HepG2 (cell line): ENCODE measurements at regions not wholly inside any gene's neighbourhood (a gene's known extent, or its start where the extent isn't known, plus 50 kb on each side); places are given as distances from the start of the nearest gene placed in this dataset.

Experiments used
- ATAC-seq: fragments of 200-7000 bp; cut with Tn5 transposase; 3 replicates; pipeline ENCODE4 v1.9.1; 2020; ENCODE audit warnings: mild to moderate bottlenecking, moderate library complexity
- BruUV-seq: library from RNA; stranded (reverse); fragments of 400-500 nt; replicated peaks from 2 replicates; lab custom pipeline; 2021; lab: Mats Ljungman, UMichigan
- CTCF ChIA-PET: fragments of 300-600 bp; formaldehyde crosslinking; extraction: SDS; loops from one replicate; lab custom pipeline; 2021; ENCODE audit warnings: low total read pairs, inconsistent platforms, low intra/inter-chr PET ratio; lab: Yijun Ruan, JAX
- POLR2A ChIA-PET: fragments of 350-600 bp; sonication (Branson Sonifier 250); formaldehyde crosslinking; loops from one replicate; lab custom pipeline; 2020; ENCODE audit warnings: antibody characterized with exemption, inconsistent platforms; lab: Yijun Ruan, JAX
- DNase-seq: peaks from one replicate; pipeline ENCODE4 v3.0.0-alpha.2; 2015; ENCODE audit warnings: low spot score
- FAIRE-seq: peaks from 3 replicates; lab custom pipeline; 2011; peaks lifted over from hg19 to GRCh38; lab: Jason Lieb, UNC
- H2AFZ ChIP-seq: one replicate; pipeline ENCODE4 v1.6.1; 2011; ENCODE audit warnings: low read length, inconsistent platforms
- H3K27ac ChIP-seq: fragments of 300-600 bp; 3 replicates; pipeline ENCODE4 v1.8.0; 2011; ENCODE audit warnings: mixed run types, mild to moderate bottlenecking, mixed read lengths, low read length, inconsistent platforms; ENCODE audit not compliant: insufficient read depth; ENCODE audit errors: extremely low read length
- H3K27me3 ChIP-seq, 2 experiments: fragments of 200-600 bp in 1 of 2; 2 replicates in 1 of 2; 3 replicates in 1 of 2; pipeline versions ENCODE4 v1.6.0 to v1.8.0; 2011; ENCODE audit warnings: low read length in 2 of 2, mild to moderate bottlenecking in 2 of 2, moderate library complexity in 2 of 2, inconsistent platforms in 1 of 2; ENCODE audit not compliant: insufficient read depth in 2 of 2, control insufficient read depth in 1 of 2
- H3K36me3 ChIP-seq, 2 experiments: fragments of 200-600 bp in 1 of 2; replicated peaks in 1 of 2; 2 replicates in 1 of 2; 3 replicates in 1 of 2; pipeline versions ENCODE4 v1.5.1 to v1.8.0; 2011; ENCODE audit warnings: low read length in 2 of 2, inconsistent platforms in 1 of 2; ENCODE audit not compliant: insufficient read depth in 2 of 2, control insufficient read depth in 1 of 2
- H3K4me1 ChIP-seq: 2 replicates; pipeline ENCODE4 v1.5.1; 2012; ENCODE audit warnings: low read length, inconsistent platforms; ENCODE audit not compliant: insufficient read depth
- H3K4me2 ChIP-seq: 2 replicates; pipeline ENCODE4 v1.6.0; 2011; ENCODE audit warnings: low read depth, low read length, inconsistent platforms
- H3K4me3 ChIP-seq, 3 experiments: fragments of 200-600 bp in 1 of 3; sonication (generic), shearing (Covaris generic) in 1 of 3; replicated peaks in 1 of 3; 2 replicates each; pipeline ENCODE4 v1.5.1; 2011 to 2016; ENCODE audit warnings: low read length in 3 of 3, inconsistent platforms in 2 of 3, low read depth in 2 of 3, mild to moderate bottlenecking in 2 of 3, control low read depth in 1 of 3, mixed read lengths in 1 of 3; ENCODE audit not compliant: insufficient read depth in 1 of 3
- H3K79me2 ChIP-seq: one replicate; pipeline ENCODE4 v1.6.1; 2011; ENCODE audit warnings: low read length, inconsistent platforms; ENCODE audit not compliant: insufficient read depth
- H3K9ac ChIP-seq: 2 replicates; pipeline ENCODE4 v1.6.0; 2011; ENCODE audit warnings: mild to moderate bottlenecking, low read depth, low read length, inconsistent platforms; ENCODE audit not compliant: insufficient read depth
- H3K9me3 ChIP-seq: 2 replicates; pipeline ENCODE4 v1.5.1; 2012; ENCODE audit warnings: mild to moderate bottlenecking, low read length
- H4K20me1 ChIP-seq: 2 replicates; pipeline ENCODE4 v1.6.0; 2011; ENCODE audit warnings: inconsistent platforms, mild to moderate bottlenecking, low read length, moderate library complexity; ENCODE audit not compliant: insufficient read depth
- CAMTA2 ChIP-seq: sonication (generic); formaldehyde crosslinking; IDR thresholded peaks from 2 replicates; pipeline ENCODE4 v1.4.0; 2020; ENCODE audit warnings: mild to moderate bottlenecking, missing genetic modification reagents, borderline replicate concordance
- FOSL2 ChIP-seq: sonication (generic); formaldehyde crosslinking; IDR thresholded peaks from 2 replicates; pipeline ENCODE4 v1.4.0; 2020; ENCODE audit warnings: missing genetic modification reagents
- NBN ChIP-seq: fragments of 450-650 bp; conservative IDR thresholded peaks from 2 replicates; pipeline ENCODE4 v1.6.1; 2017
- RBFOX2 ChIP-seq: fragments of 200-400 bp; formaldehyde crosslinking; IDR thresholded peaks from 2 replicates; pipeline ENCODE4 v1.6.1; 2017; ENCODE audit warnings: low read depth, mild to moderate bottlenecking, low read length
- ZNF782 ChIP-seq: sonication (generic); formaldehyde crosslinking; IDR thresholded peaks from 2 replicates; pipeline ENCODE4 v1.4.0; 2020; ENCODE audit warnings: missing genetic modification reagents, mild to moderate bottlenecking, borderline replicate concordance
- ZNF792 ChIP-seq: IDR thresholded peaks from 2 replicates; pipeline ENCODE4 v1.6.1; 2016
- WGBS: methylation state at CpG from one replicate; pipeline ENCODE4 v1.1.6; 2017; ENCODE audit warnings: low lambda C conversion rate; 5-methylcytosine and 5-hydroxymethylcytosine counted together
- in situ Hi-C: cut with HindIII; loops from 2 replicates; pipeline ENCODE4 v1.10.0; 2017; ENCODE audit warnings: low pct_unique_long_range_greater_than_20kb; ENCODE audit not compliant: extremely low pct_ligation_motif_present
- intact Hi-C: fragments of 100-400 bp; cut with micrococcal nuclease; formaldehyde crosslinking; loops from one replicate; pipeline ENCODE4 v1.10.0; 2022; ENCODE audit not compliant: unreplicated experiment
- TF ChIP-seq, protein P1 (sequence below): IDR thresholded peaks from 2 replicates; pipeline ENCODE4 v1.6.1; 2016; ENCODE audit warnings: missing genetic modification reagents, missing compliant biosample characterization
- TF ChIP-seq, protein P2 (sequence below): sonication (generic); formaldehyde crosslinking; IDR thresholded peaks from 2 replicates; pipeline ENCODE4 v1.8.1; 2022; ENCODE audit warnings: mild to moderate bottlenecking, missing genetic modification reagents
- TF ChIP-seq, protein P3 (sequence below): sonication (generic); formaldehyde crosslinking; IDR thresholded peaks from 2 replicates; pipeline ENCODE4 v1.8.1; 2023; ENCODE audit warnings: mild to moderate bottlenecking, missing genetic modification reagents, borderline replicate concordance
- TF ChIP-seq, protein P4 (sequence below): sonication (generic); formaldehyde crosslinking; IDR thresholded peaks from 2 replicates; pipeline ENCODE4 v1.4.0; 2020; ENCODE audit warnings: missing genetic modification reagents, borderline replicate concordance
- TF ChIP-seq, protein P5 (sequence below): IDR thresholded peaks from 2 replicates; pipeline ENCODE4 v1.6.1; 2016; ENCODE audit warnings: low read depth, borderline replicate concordance
- TF ChIP-seq, protein P6 (sequence below): IDR thresholded peaks from 2 replicates; pipeline ENCODE4 v1.6.1; 2016

DNA sequence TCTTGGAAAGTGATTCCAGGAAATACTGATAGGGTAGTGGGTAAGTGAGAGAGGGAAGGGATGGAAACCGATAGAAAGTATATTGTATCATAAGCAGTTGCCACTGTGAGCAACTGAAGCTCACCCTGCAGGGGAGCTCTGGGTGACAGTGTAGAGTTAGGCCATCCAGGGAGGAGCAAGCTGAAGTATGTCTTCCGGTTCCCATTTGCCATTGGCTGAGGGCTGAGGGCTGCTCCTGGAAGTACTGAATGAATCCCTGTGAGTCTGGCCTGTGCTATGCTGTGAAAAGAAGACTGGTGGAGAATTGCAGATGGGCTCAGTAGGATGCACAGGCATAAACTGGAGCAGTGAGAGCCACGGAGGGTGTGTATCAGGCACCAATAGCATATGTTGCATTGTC lies 348.3 kb downstream of the MFSD1 start:
- H4K20me1 ChIP-seq = no peaks in the 10 kb centered on the region
- intact Hi-C loops (no loop called here), in situ Hi-C loops (no loop called here)
- H3K79me2 ChIP-seq = no peaks in the 10 kb centered on the region
- no peaks in the 10 kb centered on the region for H3K36me3 ChIP-seq
- CTCF ChIA-PET = no interaction called here
- no peak for FAIRE-seq
- no peak for TF ChIP-seq FOSL2 (CRISPR knock-in tag)
- TF ChIP-seq, protein P1, sequence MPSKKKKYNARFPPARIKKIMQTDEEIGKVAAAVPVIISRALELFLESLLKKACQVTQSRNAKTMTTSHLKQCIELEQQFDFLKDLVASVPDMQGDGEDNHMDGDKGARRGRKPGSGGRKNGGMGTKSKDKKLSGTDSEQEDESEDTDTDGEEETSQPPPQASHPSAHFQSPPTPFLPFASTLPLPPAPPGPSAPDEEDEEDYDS (CRISPR knock-in tag) = no peak
- TF ChIP-seq, protein P2, sequence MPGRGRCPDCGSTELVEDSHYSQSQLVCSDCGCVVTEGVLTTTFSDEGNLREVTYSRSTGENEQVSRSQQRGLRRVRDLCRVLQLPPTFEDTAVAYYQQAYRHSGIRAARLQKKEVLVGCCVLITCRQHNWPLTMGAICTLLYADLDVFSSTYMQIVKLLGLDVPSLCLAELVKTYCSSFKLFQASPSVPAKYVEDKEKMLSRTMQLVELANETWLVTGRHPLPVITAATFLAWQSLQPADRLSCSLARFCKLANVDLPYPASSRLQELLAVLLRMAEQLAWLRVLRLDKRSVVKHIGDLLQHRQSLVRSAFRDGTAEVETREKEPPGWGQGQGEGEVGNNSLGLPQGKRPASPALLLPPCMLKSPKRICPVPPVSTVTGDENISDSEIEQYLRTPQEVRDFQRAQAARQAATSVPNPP = no peak
- TF ChIP-seq, protein P3, sequence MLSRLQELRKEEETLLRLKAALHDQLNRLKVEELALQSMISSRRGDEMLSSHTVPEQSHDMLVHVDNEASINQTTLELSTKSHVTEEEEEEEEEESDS (CRISPR knock-in tag) = no peak
- no peak for TF ChIP-seq RBFOX2
- no peak overlapping the region for H3K9ac ChIP-seq
- no peak overlapping the region for H2AFZ ChIP-seq
- no peak overlapping the region for H3K4me2 ChIP-seq
- no peak overlapping the region for H3K27ac ChIP-seq
- H3K9me3 ChIP-seq = no peaks in the 10 kb centered on the region
- no peak for DNase-seq
- no TSS peak for BruUV-seq
- no peaks in the 10 kb centered on the region for H3K27me3 ChIP-seq
- ATAC-seq = no peak
- 21% methylated on average over 3 of the region's 3 CpGs for WGBS
- POLR2A ChIA-PET = no interaction called here
- no peak overlapping the region for H3K4me3 ChIP-seq
- no peaks in the 10 kb centered on the region for H3K4me1 ChIP-seq

DNA sequence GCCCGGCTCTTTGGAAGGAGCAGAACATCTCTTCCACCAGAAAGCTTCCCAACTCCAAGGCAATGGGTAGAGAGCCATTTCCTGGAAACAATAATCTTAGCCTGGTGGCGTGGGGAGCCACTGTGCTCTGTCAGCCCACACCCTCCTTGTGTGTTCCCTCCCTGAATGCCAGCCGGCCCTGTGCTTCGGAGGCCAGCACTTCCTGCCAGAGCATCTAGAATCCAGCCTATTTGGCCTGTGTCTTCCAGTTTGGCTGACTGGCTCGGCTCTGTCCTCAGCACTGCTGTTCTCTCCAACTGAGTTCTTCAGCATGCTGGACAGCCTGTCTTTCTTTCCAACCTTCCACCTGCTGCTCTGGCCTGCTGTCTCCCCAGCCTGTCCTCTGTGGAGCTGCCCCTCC lies 349.3 kb downstream of the MFSD1 start:
- 21% methylated on average over 4 of the region's 5 CpGs for WGBS
- Histone ChIP-seq H3K4me3 (no peak overlapping the region), H3K27me3 (no peaks in the 10 kb centered on the region), H3K9me3 (no peaks in the 10 kb centered on the region), H3K36me3 (no peaks in the 10 kb centered on the region), H4K20me1 (no peaks in the 10 kb centered on the region), H3K9ac (no peak overlapping the region), H3K4me1 (no peaks in the 10 kb centered on the region), H3K27ac (no peak overlapping the region), H3K79me2 (no peaks in the 10 kb centered on the region), H3K4me2 (no peak overlapping the region), H2AFZ (no peak overlapping the region)
- intact Hi-C loops (no loop called here), in situ Hi-C loops (no loop called here)
- BruUV-seq = no TSS peak
- no peak for DNase-seq
- no peak for FAIRE-seq
- ChIA-PET CTCF (no interaction called here), POLR2A (no interaction called here)
- ATAC-seq = no peak
- TF ChIP-seq CAMTA2 (CRISPR knock-in tag) (no peak), ZNF782 (CRISPR knock-in tag) (no peak), NBN (no peak), ZNF792 (no peak)
- TF ChIP-seq, protein P4, sequence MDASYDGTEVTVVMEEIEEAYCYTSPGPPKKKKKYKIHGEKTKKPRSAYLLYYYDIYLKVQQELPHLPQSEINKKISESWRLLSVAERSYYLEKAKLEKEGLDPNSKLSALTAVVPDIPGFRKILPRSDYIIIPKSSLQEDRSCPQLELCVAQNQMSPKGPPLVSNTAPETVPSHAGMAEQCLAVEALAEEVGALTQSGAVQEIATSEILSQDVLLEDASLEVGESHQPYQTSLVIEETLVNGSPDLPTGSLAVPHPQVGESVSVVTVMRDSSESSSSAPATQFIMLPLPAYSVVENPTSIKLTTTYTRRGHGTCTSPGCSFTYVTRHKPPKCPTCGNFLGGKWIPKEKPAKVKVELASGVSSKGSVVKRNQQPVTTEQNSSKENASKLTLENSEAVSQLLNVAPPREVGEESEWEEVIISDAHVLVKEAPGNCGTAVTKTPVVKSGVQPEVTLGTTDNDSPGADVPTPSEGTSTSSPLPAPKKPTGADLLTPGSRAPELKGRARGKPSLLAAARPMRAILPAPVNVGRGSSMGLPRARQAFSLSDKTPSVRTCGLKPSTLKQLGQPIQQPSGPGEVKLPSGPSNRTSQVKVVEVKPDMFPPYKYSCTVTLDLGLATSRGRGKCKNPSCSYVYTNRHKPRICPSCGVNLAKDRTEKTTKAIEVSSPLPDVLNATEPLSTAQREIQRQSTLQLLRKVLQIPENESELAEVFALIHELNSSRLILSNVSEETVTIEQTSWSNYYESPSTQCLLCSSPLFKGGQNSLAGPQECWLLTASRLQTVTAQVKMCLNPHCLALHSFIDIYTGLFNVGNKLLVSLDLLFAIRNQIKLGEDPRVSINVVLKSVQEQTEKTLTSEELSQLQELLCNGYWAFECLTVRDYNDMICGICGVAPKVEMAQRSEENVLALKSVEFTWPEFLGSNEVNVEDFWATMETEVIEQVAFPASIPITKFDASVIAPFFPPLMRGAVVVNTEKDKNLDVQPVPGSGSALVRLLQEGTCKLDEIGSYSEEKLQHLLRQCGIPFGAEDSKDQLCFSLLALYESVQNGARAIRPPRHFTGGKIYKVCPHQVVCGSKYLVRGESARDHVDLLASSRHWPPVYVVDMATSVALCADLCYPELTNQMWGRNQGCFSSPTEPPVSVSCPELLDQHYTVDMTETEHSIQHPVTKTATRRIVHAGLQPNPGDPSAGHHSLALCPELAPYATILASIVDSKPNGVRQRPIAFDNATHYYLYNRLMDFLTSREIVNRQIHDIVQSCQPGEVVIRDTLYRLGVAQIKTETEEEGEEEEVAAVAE (CRISPR knock-in tag) = no peak
- TF ChIP-seq, protein P5, sequence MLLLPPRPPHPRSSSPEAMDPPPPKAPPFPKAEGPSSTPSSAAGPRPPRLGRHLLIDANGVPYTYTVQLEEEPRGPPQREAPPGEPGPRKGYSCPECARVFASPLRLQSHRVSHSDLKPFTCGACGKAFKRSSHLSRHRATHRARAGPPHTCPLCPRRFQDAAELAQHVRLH = no peak
- TF ChIP-seq, protein P6, sequence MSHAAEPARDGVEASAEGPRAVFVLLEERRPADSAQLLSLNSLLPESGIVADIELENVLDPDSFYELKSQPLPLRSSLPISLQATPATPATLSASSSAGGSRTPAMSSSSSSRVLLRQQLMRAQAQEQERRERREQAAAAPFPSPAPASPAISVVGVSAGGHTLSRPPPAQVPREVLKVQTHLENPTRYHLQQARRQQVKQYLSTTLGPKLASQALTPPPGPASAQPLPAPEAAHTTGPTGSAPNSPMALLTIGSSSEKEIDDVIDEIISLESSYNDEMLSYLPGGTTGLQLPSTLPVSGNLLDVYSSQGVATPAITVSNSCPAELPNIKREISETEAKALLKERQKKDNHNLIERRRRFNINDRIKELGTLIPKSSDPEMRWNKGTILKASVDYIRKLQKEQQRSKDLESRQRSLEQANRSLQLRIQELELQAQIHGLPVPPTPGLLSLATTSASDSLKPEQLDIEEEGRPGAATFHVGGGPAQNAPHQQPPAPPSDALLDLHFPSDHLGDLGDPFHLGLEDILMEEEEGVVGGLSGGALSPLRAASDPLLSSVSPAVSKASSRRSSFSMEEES (CRISPR knock-in tag) = no peak
